Activated B cell treated with CpG ODN at 0.5 μM for 24 hours (primary cell): ENCODE measurements at regions not wholly inside any gene's neighbourhood (a gene's known extent, or its start where the extent isn't known, plus 50 kb on each side); places are given as distances from the start of the nearest gene placed in this dataset.

ENCODE experiments used
- ATAC-seq: fragments of 200-7000 bp; cut with Tn5 transposase; one replicate; pipeline ENCODE4 v1.10.0; 2021; ENCODE audit warnings: low read depth, mild to moderate bottlenecking, moderate library complexity
- CTCF ChIA-PET: fragments of 350-600 bp; sonication (Branson Sonifier 250); formaldehyde crosslinking; loops from one replicate; lab custom pipeline; 2021; ENCODE audit warnings: antibody characterized with exemption; lab: Charles Lee
- POLR2A ChIA-PET: fragments of 350-600 bp; sonication (Branson Sonifier 250); formaldehyde crosslinking; loops from one replicate; lab custom pipeline; 2021; ENCODE audit warnings: antibody characterized with exemption; lab: Charles Lee
- DNase-seq: peaks from one replicate; pipeline ENCODE4 v3.0.0; 2022
- H3K27ac Mint-ChIP-seq: one replicate; pipeline ENCODE4 v1.8.0; 2020; ENCODE audit warnings: mixed read lengths
- H3K27me3 Mint-ChIP-seq: one replicate; pipeline ENCODE4 v1.8.0; 2021; ENCODE audit warnings: mixed read lengths
- H3K36me3 Mint-ChIP-seq: one replicate; pipeline ENCODE4 v1.8.0; 2021; ENCODE audit warnings: low read depth, mixed read lengths
- H3K4me1 Mint-ChIP-seq: one replicate; pipeline ENCODE4 v1.8.0; 2021; ENCODE audit warnings: mixed read lengths
- H3K4me3 Mint-ChIP-seq: one replicate; pipeline ENCODE4 v1.8.0; 2020; ENCODE audit warnings: mild to moderate bottlenecking, mixed read lengths
- H3K9me3 Mint-ChIP-seq: one replicate; pipeline ENCODE4 v1.8.0; 2020; ENCODE audit warnings: mixed read lengths
- intact Hi-C: fragments of 100-400 bp; cut with micrococcal nuclease; formaldehyde crosslinking; loops from one replicate; pipeline ENCODE4 v1.15.1; 2024
- TF ChIP-seq, protein P1 (sequence below): fragments of 200-600 bp; IDR thresholded peaks from one replicate; pipeline ENCODE4 v1.8.0; 2022; ENCODE audit warnings: antibody characterized with exemption, mild to moderate bottlenecking

DNA sequence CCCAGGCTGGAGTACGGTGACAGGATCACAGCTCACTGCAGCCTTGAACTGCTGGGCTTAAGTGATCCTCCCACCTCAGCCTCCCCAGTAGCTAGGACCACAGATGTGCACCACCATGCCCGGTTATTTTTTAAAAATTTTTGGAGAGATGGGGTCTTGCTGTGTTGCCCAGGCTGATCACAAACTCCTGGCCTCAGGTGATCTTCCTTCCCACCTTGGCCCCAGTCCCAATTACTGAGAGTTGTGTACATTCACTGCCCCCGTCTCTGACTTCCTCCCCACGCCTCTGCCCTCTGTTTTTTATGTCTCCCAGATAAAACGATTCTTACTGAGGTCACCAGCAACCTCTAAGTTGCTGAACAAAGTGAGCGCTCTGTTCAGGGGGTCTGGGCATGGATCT lies 87.7 kb downstream of the LINGO1 start:
- Mint-ChIP-seq H3K27ac (no peak overlapping the region), H3K9me3 (no peaks in the 10 kb centered on the region), H3K36me3 (no peaks in the 10 kb centered on the region), H3K27me3 (peaks cover 3% of the 10 kb centered on the region), H3K4me3 (no peak overlapping the region), H3K4me1 (peaks cover 29% of the 10 kb centered on the region)
- DNase-seq (no peak), ATAC-seq (no peak)
- TF ChIP-seq, protein P1, sequence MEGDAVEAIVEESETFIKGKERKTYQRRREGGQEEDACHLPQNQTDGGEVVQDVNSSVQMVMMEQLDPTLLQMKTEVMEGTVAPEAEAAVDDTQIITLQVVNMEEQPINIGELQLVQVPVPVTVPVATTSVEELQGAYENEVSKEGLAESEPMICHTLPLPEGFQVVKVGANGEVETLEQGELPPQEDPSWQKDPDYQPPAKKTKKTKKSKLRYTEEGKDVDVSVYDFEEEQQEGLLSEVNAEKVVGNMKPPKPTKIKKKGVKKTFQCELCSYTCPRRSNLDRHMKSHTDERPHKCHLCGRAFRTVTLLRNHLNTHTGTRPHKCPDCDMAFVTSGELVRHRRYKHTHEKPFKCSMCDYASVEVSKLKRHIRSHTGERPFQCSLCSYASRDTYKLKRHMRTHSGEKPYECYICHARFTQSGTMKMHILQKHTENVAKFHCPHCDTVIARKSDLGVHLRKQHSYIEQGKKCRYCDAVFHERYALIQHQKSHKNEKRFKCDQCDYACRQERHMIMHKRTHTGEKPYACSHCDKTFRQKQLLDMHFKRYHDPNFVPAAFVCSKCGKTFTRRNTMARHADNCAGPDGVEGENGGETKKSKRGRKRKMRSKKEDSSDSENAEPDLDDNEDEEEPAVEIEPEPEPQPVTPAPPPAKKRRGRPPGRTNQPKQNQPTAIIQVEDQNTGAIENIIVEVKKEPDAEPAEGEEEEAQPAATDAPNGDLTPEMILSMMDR: no peak
- POLR2A ChIA-PET: no interaction called here
- intact Hi-C loops: loop anchor here (10.0 kb wide), 1 partner anchor 640 kb away; the partner anchor contains the start of gene SCAPER
- CTCF ChIA-PET: interaction anchor here (3.7 to 4.3 kb wide), 3 partner anchors 357 to 438 kb away, joined by 59 to 147 read pairs (median 146); no protein-coding TSS in a partner anchor

DNA sequence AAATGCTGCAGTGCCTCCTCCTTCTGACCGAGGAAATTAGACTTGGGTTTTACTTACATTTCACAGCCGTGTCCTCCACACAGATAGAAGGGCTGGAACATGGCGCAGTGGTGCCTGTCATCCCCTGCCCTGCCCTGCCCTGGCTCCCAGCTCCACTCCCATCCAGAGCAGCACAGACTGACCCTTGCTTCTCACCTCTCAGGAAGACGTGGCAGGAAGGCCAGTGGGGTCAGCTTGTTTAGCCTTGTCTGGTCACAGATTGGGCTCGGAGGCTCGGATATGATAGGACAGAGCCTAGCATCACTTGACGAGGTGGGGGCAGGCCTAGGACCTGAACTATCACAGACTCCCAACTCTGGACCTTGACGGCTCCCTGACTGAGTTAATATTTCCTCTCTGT lies 88.5 kb downstream of the LINGO1 start:
- Mint-ChIP-seq H3K36me3 (no peaks in the 10 kb centered on the region), H3K9me3 (no peaks in the 10 kb centered on the region), H3K27ac (no peak overlapping the region)

GRCh38 chr15:77543159-77543882 lies 89.4 kb downstream of the LINGO1 start:
- intact Hi-C loops: loop anchor here (1.0 to 10.0 kb wide), 9 partner anchors 46 to 639 kb away; partner anchors contain the start of genes HMG20A, PEAK1 and SCAPER
- peak; percentile 89 for ATAC-seq

More for the DNA sequence above, 88.5 kb downstream of the LINGO1 start:
- CTCF ChIA-PET: interaction anchor here (0.5 to 4.3 kb wide), 24 partner anchors 24 to 1309 kb away, joined by 3 to 147 read pairs (median 6); no protein-coding TSS in a partner anchor
- Mint-ChIP-seq H3K4me3 (no peak overlapping the region), H3K27me3 (peaks cover 3% of the 10 kb centered on the region), H3K4me1 (peaks cover 37% of the 10 kb centered on the region)
- POLR2A ChIA-PET: interaction anchor here (1.5 to 1.8 kb wide), 2 partner anchors 47 to 357 kb away, joined by 5 to 16 read pairs; no protein-coding TSS in a partner anchor
- no peak for ATAC-seq
- intact Hi-C loops: loop anchor here (5.0 to 10.0 kb wide), 2 partner anchors 122 to 639 kb away; partner anchors contain the start of genes HMG20A, PEAK1 and SCAPER
- no peak for DNase-seq
- TF ChIP-seq, protein P1: no peak

DNA sequence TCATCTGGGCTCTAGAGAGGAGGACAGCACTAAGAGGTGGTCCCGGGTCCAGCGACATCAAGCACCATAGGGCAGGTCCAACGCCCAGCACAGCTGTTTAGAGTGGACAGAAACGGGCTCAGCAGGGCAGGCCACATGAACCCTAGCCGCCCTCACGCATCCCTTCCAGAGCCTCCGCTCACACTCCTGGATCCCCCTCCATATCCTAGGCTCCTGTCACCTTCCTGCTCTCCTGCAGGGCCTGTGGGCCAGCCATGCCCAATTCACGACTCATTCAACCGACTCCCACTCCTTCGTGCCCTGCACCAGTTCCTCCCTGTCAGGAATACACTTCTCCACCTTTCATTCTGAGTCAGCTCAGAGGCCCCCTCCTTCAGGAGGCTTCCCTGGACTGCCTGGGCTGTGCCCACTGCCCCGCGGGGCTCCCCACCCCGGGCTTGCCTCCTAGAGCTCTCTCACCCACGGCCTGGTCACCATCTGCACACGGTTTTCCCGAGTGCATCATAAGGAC lies 90.2 kb downstream of the LINGO1 start:
- POLR2A ChIA-PET: interaction anchor here (1.0 to 1.8 kb wide), 6 partner anchors 45 to 460 kb away, joined by 3 to 16 read pairs (median 5); no protein-coding TSS in a partner anchor
- intact Hi-C loops: loop anchor here (1.0 to 10.0 kb wide), 9 partner anchors 45 to 638 kb away; partner anchors contain the start of genes HMG20A, PEAK1 and SCAPER
- H3K36me3 Mint-ChIP-seq: no peaks in the 10 kb centered on the region
- H3K4me3 Mint-ChIP-seq: peak overlapping the region; percentile 83
- no peak overlapping the region for H3K27ac Mint-ChIP-seq
- peaks cover 3% of the 10 kb centered on the region for H3K27me3 Mint-ChIP-seq
- CTCF ChIA-PET: interaction anchor here (0.6 to 4.3 kb wide), 48 partner anchors 11 to 1307 kb away, joined by 3 to 147 read pairs (median 4); no protein-coding TSS in a partner anchor
- TF ChIP-seq, protein P1: no peak
- peaks cover 50% of the 10 kb centered on the region for H3K4me1 Mint-ChIP-seq
- ATAC-seq (no peak), DNase-seq (no peak)
- H3K9me3 Mint-ChIP-seq: no peaks in the 10 kb centered on the region

More at GRCh38 chr15:77543159-77543882, 89.4 kb downstream of the LINGO1 start:
- ChIA-PET POLR2A (interaction anchor here (0.6 to 1.8 kb wide), 8 partner anchors 46 to 461 kb away, joined by 3 to 16 read pairs (median 4); no protein-coding TSS in a partner anchor), CTCF (interaction anchor here (0.6 to 4.3 kb wide), 58 partner anchors 12 to 1308 kb away, joined by 3 to 147 read pairs (median 4); no protein-coding TSS in a partner anchor)
- TF ChIP-seq, protein P1: peak; percentile 51
- Mint-ChIP-seq H3K4me1 (peaks cover 43% of the 10 kb centered on the region), H3K27me3 (peaks cover 3% of the 10 kb centered on the region), H3K27ac (peak overlapping the region; percentile 24), H3K4me3 (peak overlapping the region; percentile 83), H3K36me3 (no peaks in the 10 kb centered on the region), H3K9me3 (no peaks in the 10 kb centered on the region)
- peak; percentile 78 for DNase-seq
